ENCODE measurements at regions not wholly inside any gene's neighbourhood (a gene's known extent, or its start where the extent isn't known, plus 50 kb on each side); places are given as distances from the start of the nearest gene placed in this dataset.

- H3K4me3 ChIP-seq (ENCODE audit: low read depth, poor library complexity, severe bottlenecking): no peak overlapping the region
- WGBS, 2 donors: 93 to 95% methylated on average over 4 of the region's 4 CpGs
- DNase-seq (ENCODE audit: low spot score in 2 of 2): no peak
- intact Hi-C loops (cut with DNase I; ENCODE audit: low total_unique reads): no loop called here
- no peak for TF ChIP-seq POLR2A (IDR thresholded peaks at IDR 0.05)
- no peak for TF ChIP-seq CTCF (IDR thresholded peaks at IDR 0.05)
Measured at GRCh38 chr12:45646851-45647581, 82.5 kb upstream of the ARID2 start.

- no peak overlapping the region for H3K4me3 ChIP-seq (ENCODE audit: low read depth, poor library complexity, severe bottlenecking)
- intact Hi-C loops (cut with DNase I; ENCODE audit: low total_unique reads): no loop called here
- TF ChIP-seq CTCF (IDR thresholded peaks at IDR 0.05) (no peak), POLR2A (IDR thresholded peaks at IDR 0.05) (no peak)
- 70 to 78% methylated on average over 3 of the region's 3 CpGs for WGBS, 2 donors
- no peak for DNase-seq (ENCODE audit: low spot score in 2 of 2)
Measured at GRCh38 chr12:45648070-45648469, 81.4 kb upstream of the ARID2 start.

DNA sequence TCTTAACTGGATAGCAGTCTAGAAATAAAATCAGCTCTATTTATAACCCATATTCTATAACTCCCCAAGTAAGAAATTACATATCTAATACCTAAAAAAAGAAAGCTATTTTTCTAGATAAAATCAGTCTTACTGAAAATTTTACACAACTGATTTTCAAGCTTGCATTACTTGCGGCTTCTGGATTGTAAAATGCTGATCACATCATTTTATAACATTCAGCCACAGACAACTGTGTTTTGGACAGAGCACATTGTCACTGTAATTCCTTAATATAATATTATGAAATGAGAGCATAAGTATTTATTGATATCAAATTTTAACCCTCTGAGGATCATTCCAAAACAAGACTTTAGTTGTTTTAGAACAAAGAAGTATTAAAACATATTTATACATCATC lies 78.5 kb upstream of the ARID2 start:
- TF ChIP-seq POLR2A (IDR thresholded peaks at IDR 0.05) (no peak), CTCF (IDR thresholded peaks at IDR 0.05) (no peak)
- no peak for DNase-seq (ENCODE audit: low spot score in 2 of 2)
- intact Hi-C loops (cut with DNase I; ENCODE audit: low total_unique reads): no loop called here
- H3K4me3 ChIP-seq (ENCODE audit: low read depth, poor library complexity, severe bottlenecking): no peak overlapping the region
- WGBS, 2 donors: 55 to 69% methylated on average over 1 of the region's 1 CpG

- WGBS, 2 donors: 89 to 90% methylated on average over 3 of the region's 3 CpGs
- DNase-seq (ENCODE audit: low spot score in 2 of 2): no peak
- intact Hi-C loops (cut with DNase I; ENCODE audit: low total_unique reads): no loop called here
- H3K4me3 ChIP-seq (ENCODE audit: low read depth, poor library complexity, severe bottlenecking): no peak overlapping the region
- TF ChIP-seq CTCF (IDR thresholded peaks at IDR 0.05): no peak
- no peak for TF ChIP-seq POLR2A (IDR thresholded peaks at IDR 0.05)
Measured at GRCh38 chr12:45654002-45654665, 75.4 kb upstream of the ARID2 start.

- 39 to 51% methylated on average over 5 of the region's 5 CpGs for WGBS, 2 donors
- TF ChIP-seq POLR2A (IDR thresholded peaks at IDR 0.05): no peak
- no peak for TF ChIP-seq CTCF (IDR thresholded peaks at IDR 0.05)
- intact Hi-C loops (cut with DNase I; ENCODE audit: low total_unique reads): no loop called here
- H3K4me3 ChIP-seq (ENCODE audit: low read depth, poor library complexity, severe bottlenecking): no peak overlapping the region
- no peak for DNase-seq (ENCODE audit: low spot score in 2 of 2)
Measured at GRCh38 chr12:45655186-45655585, 74.3 kb upstream of the ARID2 start.
